SHP77 (cell line): ENCODE measurements at regions not wholly inside any gene's neighbourhood (a gene's known extent, or its start where the extent isn't known, plus 50 kb on each side); places are given as distances from the start of the nearest gene placed in this dataset.

Experiments
- DNase-seq, 2 experiments: peaks; one replicate each; lab custom pipeline; 2025; lab: John Stamatoyannopoulos, UW

- DNase-seq = no peak
Observed at GRCh38 chr3:70564552-70564951, 252.1 kb upstream of the MDFIC2 start.

- no peak for DNase-seq
Observed at GRCh38 chr3:70561796-70562195, 249.4 kb upstream of the MDFIC2 start.

GRCh38 chr3:70558956-70559355, 246.5 kb upstream of the MDFIC2 start:
- no peak for DNase-seq

- DNase-seq = no peak
Observed at GRCh38 chr3:70557976-70558375, 245.5 kb upstream of the MDFIC2 start.

- no peak for DNase-seq
Observed at GRCh38 chr3:70556056-70556455, 243.6 kb upstream of the MDFIC2 start.

GRCh38 chr3:70554170-70554569, 241.7 kb upstream of the MDFIC2 start:
- no peak for DNase-seq

- DNase-seq = peak; percentile 46 to 60
Observed at GRCh38 chr3:70550723-70551319, 238.4 kb upstream of the MDFIC2 start.

- no peak for DNase-seq
Observed at GRCh38 chr3:70546679-70547078, 234.2 kb upstream of the MDFIC2 start.

- DNase-seq = no peak
Observed at GRCh38 chr3:70543493-70543892, 231.1 kb upstream of the MDFIC2 start.

GRCh38 chr3:70539908-70540307, 227.5 kb upstream of the MDFIC2 start:
- DNase-seq = no peak

- DNase-seq = no peak
Observed at GRCh38 chr3:70532806-70533205, 220.4 kb upstream of the MDFIC2 start.

- no peak for DNase-seq
Observed at GRCh38 chr3:70531838-70532489, 219.5 kb upstream of the MDFIC2 start.

GRCh38 chr3:70531063-70531657, 218.7 kb upstream of the MDFIC2 start:
- peak in 1 of 2 experiments; percentile 11 for DNase-seq

GRCh38 chr3:70530626-70531025, 218.2 kb upstream of the MDFIC2 start:
- no peak for DNase-seq

GRCh38 chr3:70527026-70527425, 214.6 kb upstream of the MDFIC2 start:
- DNase-seq = no peak

- no peak for DNase-seq
Observed at GRCh38 chr3:70519913-70520659, 207.6 kb upstream of the MDFIC2 start.

GRCh38 chr3:70519026-70519425, 206.6 kb upstream of the MDFIC2 start:
- no peak for DNase-seq

GRCh38 chr3:70518356-70518755, 205.9 kb upstream of the MDFIC2 start:
- DNase-seq = no peak

GRCh38 chr3:70517124-70517890, 204.9 kb upstream of the MDFIC2 start:
- DNase-seq = no peak

GRCh38 chr3:70516076-70516475, 203.6 kb upstream of the MDFIC2 start:
- peak; percentile 20 to 52 for DNase-seq

- no peak for DNase-seq
Observed at GRCh38 chr3:70507486-70507885, 195.0 kb upstream of the MDFIC2 start.

GRCh38 chr3:70506775-70507174, 194.3 kb upstream of the MDFIC2 start:
- DNase-seq = no peak
